Osteocyte (in vitro differentiated cells): ENCODE measurements at regions not wholly inside any gene's neighbourhood (a gene's known extent, or its start where the extent isn't known, plus 50 kb on each side); places are given as distances from the start of the nearest gene placed in this dataset.

Source experiments
- DNase-seq: peaks from one replicate; pipeline ENCODE4 v3.0.0; 2021; ENCODE audit warnings: mixed read lengths; ENCODE audit not compliant: unreplicated experiment; ENCODE audit errors: extremely low spot score
- H3K27ac Mint-ChIP-seq: one replicate; pipeline ENCODE4 v1.8.0; 2021; ENCODE audit warnings: mild to moderate bottlenecking, mixed read lengths; ENCODE audit not compliant: unreplicated experiment
- H3K27me3 Mint-ChIP-seq: one replicate; pipeline ENCODE4 v1.8.0; 2021; ENCODE audit warnings: mixed read lengths; ENCODE audit not compliant: unreplicated experiment
- H3K36me3 Mint-ChIP-seq: one replicate; pipeline ENCODE4 v1.8.0; 2021; ENCODE audit warnings: mixed read lengths; ENCODE audit not compliant: unreplicated experiment
- H3K4me1 Mint-ChIP-seq: one replicate; pipeline ENCODE4 v1.8.0; 2021; ENCODE audit warnings: mixed read lengths; ENCODE audit not compliant: unreplicated experiment
- H3K4me3 Mint-ChIP-seq: one replicate; pipeline ENCODE4 v1.8.0; 2021; ENCODE audit warnings: mild to moderate bottlenecking, moderate library complexity, mixed read lengths; ENCODE audit not compliant: unreplicated experiment
- H3K9me3 Mint-ChIP-seq: one replicate; pipeline ENCODE4 v1.8.0; 2021; ENCODE audit warnings: mixed read lengths; ENCODE audit not compliant: unreplicated experiment
- TF ChIP-seq, protein P1 (sequence below): fragments of 200-600 bp; sonication (generic); IDR thresholded peaks from 2 replicates; pipeline ENCODE4 v1.5.0; 2021; ENCODE audit warnings: antibody characterized with exemption, mild to moderate bottlenecking, moderate library complexity

DNA sequence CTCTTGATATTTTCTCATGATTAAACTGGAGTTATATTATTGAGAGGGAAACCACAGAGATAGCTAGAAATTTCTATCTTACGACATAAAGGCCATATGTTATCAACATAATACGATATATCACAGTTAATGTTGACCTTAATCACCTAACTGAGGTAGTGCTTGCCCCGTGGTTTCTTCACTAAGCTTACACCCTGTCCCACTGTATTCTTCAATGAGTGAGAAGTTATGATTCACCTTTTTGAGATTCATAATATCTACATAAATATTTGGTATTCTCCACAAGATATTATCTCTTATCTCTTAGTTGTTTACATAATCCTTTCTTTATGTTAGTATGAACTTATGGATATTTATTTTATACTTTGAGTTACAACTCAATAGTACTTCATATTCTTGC is 1714.1 kb downstream of the BRINP3 start:
- no peak for DNase-seq
- Mint-ChIP-seq H3K9me3 (peaks cover 3% of the 10 kb centered on the region), H3K27me3 (no peaks in the 10 kb centered on the region), H3K4me3 (no peak overlapping the region), H3K36me3 (no peaks in the 10 kb centered on the region), H3K4me1 (peaks cover 5% of the 10 kb centered on the region), H3K27ac (no peak overlapping the region)
- TF ChIP-seq, protein P1, sequence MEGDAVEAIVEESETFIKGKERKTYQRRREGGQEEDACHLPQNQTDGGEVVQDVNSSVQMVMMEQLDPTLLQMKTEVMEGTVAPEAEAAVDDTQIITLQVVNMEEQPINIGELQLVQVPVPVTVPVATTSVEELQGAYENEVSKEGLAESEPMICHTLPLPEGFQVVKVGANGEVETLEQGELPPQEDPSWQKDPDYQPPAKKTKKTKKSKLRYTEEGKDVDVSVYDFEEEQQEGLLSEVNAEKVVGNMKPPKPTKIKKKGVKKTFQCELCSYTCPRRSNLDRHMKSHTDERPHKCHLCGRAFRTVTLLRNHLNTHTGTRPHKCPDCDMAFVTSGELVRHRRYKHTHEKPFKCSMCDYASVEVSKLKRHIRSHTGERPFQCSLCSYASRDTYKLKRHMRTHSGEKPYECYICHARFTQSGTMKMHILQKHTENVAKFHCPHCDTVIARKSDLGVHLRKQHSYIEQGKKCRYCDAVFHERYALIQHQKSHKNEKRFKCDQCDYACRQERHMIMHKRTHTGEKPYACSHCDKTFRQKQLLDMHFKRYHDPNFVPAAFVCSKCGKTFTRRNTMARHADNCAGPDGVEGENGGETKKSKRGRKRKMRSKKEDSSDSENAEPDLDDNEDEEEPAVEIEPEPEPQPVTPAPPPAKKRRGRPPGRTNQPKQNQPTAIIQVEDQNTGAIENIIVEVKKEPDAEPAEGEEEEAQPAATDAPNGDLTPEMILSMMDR: no peak

DNA sequence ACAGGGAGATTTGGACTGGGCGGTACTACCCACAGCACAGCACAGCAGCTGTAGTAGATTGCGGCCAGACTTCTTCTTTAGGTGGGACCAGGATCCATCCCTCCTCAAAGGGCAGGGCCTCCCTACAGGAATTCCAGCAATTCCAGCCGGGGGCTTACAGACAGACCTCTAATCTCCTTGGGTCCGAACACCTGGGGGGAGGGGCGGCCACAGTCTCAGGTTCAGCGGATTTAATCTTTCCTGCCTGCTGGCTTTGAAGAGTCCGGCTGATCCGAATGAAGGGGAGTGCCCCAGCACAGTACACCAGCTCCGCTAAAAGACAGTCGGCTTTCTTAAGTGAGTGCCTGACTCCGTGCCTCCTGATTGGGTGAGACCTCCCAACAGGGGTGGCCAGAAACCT is 1708.5 kb downstream of the BRINP3 start:
- H3K9me3 Mint-ChIP-seq: peaks cover 43% of the 10 kb centered on the region
- no peaks in the 10 kb centered on the region for H3K36me3 Mint-ChIP-seq
- no peak overlapping the region for H3K4me3 Mint-ChIP-seq
- no peaks in the 10 kb centered on the region for H3K4me1 Mint-ChIP-seq
- TF ChIP-seq, protein P1: no peak
- no peak overlapping the region for H3K27ac Mint-ChIP-seq
- no peaks in the 10 kb centered on the region for H3K27me3 Mint-ChIP-seq
- DNase-seq: no peak

DNA sequence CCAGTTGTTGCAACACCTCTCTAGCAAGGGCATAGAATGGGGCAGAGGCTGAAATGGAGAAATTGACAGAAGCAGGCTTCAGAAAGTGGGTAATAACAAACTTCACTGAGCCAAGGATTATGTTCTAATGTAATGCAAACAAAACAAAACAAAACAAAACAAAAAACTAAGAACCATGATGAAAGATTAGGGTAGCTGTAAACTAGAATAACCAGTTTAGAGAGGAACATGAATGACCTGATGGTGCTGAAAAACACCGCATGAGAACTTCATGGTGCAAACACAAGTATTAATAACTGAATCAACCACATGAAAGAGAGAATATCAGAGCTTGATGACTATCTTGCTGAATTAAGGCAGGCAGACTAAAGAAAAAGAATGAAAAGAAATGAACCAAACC is 1707.7 kb downstream of the BRINP3 start:
- Mint-ChIP-seq H3K4me3 (no peak overlapping the region), H3K27me3 (no peaks in the 10 kb centered on the region), H3K27ac (no peak overlapping the region), H3K9me3 (peaks cover 44% of the 10 kb centered on the region), H3K4me1 (no peaks in the 10 kb centered on the region), H3K36me3 (no peaks in the 10 kb centered on the region)
- TF ChIP-seq, protein P1: no peak
- DNase-seq: no peak

DNA sequence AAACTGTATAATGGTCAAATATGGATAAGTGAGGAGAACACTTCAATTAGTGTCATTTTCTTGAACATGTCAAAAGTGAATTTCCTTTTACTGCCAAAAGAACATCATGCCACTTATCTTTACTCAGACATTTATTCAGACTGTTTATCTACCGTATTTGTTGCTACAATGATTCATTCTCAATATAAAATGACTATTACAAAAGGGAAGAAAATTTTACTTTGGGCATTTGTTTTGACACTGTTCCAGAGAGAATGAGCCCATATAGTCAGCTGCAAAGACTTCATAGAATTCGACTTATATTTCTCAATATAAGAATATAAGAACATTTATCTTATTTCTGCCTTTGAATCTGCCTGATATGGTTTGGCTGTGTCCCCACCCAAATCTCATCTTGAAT is 1699.1 kb downstream of the BRINP3 start:
- H3K4me1 Mint-ChIP-seq: peaks cover 4% of the 10 kb centered on the region
- no peak overlapping the region for H3K4me3 Mint-ChIP-seq
- no peaks in the 10 kb centered on the region for H3K36me3 Mint-ChIP-seq
- H3K9me3 Mint-ChIP-seq: peaks cover 17% of the 10 kb centered on the region
- TF ChIP-seq, protein P1: no peak
- no peak overlapping the region for H3K27ac Mint-ChIP-seq
- DNase-seq: no peak
- H3K27me3 Mint-ChIP-seq: no peaks in the 10 kb centered on the region

DNA sequence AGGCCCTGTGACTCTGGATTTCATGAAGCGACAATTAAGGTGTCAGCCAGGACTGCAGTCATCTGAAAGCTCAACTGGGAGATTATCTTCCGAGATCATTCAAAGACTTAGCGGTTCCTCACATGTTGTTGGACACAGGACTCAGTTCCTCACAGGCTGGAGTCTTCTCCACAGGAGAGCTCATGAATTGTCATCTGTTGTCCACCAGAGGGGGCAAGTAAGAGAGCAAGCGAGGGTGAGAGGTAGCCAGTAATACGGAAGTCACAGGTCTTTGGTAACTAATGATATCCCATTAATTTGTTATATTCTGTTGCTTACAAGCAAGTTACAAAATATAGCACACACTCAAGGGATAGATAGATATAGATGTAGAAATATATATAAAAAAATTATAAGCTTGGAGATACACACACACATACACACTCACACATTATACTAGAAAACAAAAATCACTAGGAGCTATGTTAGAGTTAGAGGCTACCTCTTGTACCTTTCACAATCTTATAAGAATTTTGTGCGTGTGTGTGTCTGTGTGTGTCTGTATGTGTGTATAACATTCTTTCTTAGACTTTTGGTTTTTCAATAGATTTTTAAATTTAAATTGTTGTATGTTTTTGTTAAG is 1695.3 kb downstream of the BRINP3 start:
- H3K9me3 Mint-ChIP-seq: no peaks in the 10 kb centered on the region
- DNase-seq: no peak
- peaks cover 4% of the 10 kb centered on the region for H3K4me1 Mint-ChIP-seq
- TF ChIP-seq, protein P1: peak; percentile 58
- H3K4me3 Mint-ChIP-seq: no peak overlapping the region
- no peak overlapping the region for H3K27ac Mint-ChIP-seq
- no peaks in the 10 kb centered on the region for H3K27me3 Mint-ChIP-seq
- no peaks in the 10 kb centered on the region for H3K36me3 Mint-ChIP-seq
